ENCODE measurements at regions not wholly inside any gene's neighbourhood (a gene's known extent, or its start where the extent isn't known, plus 50 kb on each side); places are given as distances from the start of the nearest gene placed in this dataset.

DNA sequence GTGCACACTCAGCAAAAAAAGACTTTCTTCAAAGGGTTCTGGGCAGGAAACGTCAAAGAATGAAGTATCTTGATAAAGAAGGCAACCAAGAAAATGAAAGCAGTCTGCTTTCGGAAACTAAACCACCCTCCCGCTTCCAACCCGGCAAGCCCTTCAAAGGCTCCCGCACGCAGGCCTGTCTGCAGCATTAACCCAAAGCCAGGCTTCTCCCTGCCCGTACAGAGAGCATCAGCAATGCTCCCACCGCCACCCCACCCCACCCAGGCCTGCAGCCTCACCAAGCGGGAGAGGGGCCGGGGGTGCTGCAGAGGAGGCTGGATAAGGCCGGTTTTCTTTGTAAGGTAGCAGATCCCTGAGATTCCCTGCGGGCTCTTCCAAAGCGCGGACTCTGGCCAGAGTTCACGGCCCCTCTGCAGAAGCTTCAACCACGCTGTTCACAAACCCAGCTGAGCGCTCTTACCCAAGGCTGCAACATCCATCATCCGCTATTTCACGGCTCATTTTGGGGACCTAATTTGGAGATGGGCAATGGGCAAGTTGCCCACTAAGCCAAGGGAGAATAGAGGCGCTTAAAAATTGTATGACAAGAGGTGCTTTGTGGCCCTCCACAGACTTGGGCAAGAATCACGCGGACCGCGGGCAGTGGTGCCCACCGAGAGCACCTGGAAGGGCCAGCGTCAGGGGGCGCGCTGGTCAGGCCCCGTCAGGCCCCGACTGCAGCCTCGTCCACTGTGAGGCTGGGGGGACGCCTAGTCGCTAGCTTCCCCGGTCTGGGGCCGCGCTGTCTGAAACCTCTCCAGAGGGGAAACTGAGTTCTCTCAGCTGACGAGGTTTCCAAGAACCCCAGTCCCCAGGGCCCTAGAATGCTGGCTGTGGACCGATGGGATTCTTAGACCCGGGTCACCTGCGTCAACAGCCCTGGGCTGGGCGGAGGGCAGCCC lies 225.4 kb upstream of the ID2 start:
- Mint-ChIP-seq H3K9me3 (peaks cover 0 to 8% (median 0%) of the 10 kb centered on the region in 7 donors), H3K27ac (no peak overlapping the region), H3K4me3 (peak overlapping the region in 5 of 8 donors; percentile 14 to 68 (median 61)), H3K36me3 (no peaks in the 10 kb centered on the region), H3K27me3 (peaks cover 86 to 97% (median 94%) of the 10 kb centered on the region in 3 donors), H3K4me1 (peaks cover 5 to 20% (median 20%) of the 10 kb centered on the region in 3 donors)
- peak in 1 of 2 donors; percentile 46 for ATAC-seq (ENCODE audit: low read depth in 2 of 2)
- DNase-seq, result no peak

DNA sequence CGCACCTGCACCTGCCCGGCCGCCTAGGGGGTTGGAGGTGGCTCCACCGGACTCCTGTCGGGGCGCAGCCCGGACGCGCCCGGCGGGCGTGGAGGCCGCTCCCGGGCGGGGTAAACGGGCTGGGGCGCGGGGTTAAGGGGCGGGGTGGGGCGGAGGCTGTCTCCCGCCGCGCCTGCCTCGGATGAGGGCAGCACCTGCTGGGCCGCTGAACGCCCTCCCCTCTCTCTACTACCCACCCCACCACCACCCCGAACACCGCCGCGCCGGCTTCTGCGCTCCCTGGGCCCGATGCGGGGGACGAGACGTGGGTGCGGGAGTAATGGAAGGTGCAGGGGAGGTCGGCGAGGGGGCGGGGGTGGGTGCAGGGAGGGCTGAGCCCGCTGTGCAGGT lies 224.8 kb upstream of the ID2 start:
- peaks cover 5 to 20% (median 20%) of the 10 kb centered on the region in 3 donors for H3K4me1 Mint-ChIP-seq
- no peaks in the 10 kb centered on the region for H3K36me3 Mint-ChIP-seq
- peak; percentile 34 to 57 for ATAC-seq (ENCODE audit: low read depth in 2 of 2)
- peaks cover 0 to 8% (median 0%) of the 10 kb centered on the region in 7 donors for H3K9me3 Mint-ChIP-seq
- H3K4me3 Mint-ChIP-seq, result peak overlapping the region in 5 of 8 donors; percentile 9 to 66 (median 39)
- no peak overlapping the region for H3K27ac Mint-ChIP-seq
- DNase-seq, result no peak
- H3K27me3 Mint-ChIP-seq, result peaks cover 88 to 97% (median 94%) of the 10 kb centered on the region in 3 donors

DNA sequence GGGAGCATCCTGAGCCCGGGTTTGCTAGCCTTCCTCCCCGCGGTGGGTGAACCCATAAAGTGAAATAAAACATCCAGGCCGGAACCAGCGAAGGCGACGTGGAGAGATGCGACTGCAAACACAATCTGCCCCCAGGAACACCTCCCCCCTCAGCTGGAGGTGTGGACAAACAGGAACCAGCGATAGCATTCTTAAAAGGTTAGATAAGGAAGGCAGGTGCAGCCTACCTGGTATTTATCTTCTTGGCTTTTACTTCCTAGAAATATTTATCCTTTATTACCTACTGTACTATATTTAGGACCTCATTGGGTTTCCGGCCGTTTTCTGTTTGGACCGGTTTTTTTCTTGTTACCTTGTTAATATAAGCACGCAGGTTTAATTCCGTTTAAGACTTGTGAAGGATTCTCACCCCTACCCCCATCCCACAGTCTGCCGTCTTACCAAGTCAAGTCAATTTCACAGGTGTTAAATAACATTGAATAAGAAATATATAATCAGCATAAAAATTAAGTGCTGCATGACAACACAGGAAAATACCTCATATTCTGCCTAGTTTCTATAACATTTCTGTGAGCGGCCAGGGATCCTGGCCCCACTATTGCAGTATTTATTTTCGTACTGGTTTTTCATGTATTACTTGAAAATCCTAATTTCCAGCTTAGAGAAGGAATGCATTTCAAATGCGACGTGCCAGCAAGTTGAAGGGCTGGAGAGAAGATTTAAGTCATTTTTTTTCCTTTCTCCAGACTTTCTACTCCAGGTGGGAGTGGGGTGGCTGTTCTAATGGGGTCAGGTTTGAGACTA lies 224.0 kb upstream of the ID2 start:
- ATAC-seq (ENCODE audit: low read depth in 2 of 2), result no peak
- H3K27ac Mint-ChIP-seq, result no peak overlapping the region
- H3K9me3 Mint-ChIP-seq, result peaks cover 0 to 8% (median 0%) of the 10 kb centered on the region in 7 donors
- no peak for DNase-seq
- peaks cover 5 to 20% (median 20%) of the 10 kb centered on the region in 3 donors for H3K4me1 Mint-ChIP-seq
- H3K4me3 Mint-ChIP-seq, result peak overlapping the region in 4 of 8 donors; percentile 20 to 66 (median 50)
- peaks cover 88 to 97% (median 94%) of the 10 kb centered on the region in 3 donors for H3K27me3 Mint-ChIP-seq
- H3K36me3 Mint-ChIP-seq, result peaks cover 0 to 5% of the 10 kb centered on the region in 2 donors

DNA sequence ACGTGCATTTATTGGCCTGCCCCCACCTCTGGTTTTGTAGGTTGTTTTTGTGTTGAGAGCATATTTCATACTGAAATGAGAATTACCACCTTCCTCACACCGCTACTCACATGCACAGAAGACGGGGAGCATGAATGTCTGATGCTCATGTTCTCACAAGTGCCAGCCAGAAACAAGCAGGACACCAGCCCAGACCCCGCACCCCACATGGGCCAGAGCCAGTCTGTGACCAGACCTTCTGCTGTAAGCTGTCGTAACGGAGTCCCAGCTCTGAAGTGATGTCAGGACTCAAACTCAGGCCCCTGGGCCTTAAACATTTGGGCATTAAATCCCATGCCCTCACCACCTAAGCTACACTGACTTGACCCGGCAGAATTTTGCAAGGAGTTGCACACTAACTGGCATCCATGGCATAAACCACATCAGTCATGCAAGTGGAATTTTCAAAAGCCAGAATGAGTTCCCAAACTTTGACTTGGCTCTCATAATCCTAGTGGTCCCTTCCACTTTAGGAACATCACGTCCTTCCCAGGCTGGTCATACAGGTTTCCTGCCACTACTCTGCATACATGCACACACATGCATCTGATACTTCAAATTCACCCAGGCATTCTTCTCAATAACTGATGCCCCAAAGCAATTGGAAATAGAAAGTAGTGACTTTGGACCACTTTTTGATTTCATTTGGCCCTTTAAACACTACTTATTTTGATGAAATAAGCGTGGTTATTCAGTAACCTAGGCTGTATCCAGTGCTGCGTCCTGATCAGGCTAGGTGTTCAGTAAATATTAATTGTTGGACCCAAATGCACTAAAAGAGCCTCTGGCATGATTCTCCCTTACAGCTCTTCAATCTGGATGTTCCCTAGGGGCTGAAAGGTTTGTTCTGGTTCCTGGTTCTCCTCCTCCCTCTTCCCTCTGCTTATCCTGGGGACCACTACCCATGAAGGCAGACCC lies 223.1 kb upstream of the ID2 start:
- peaks cover 5 to 20% (median 20%) of the 10 kb centered on the region in 3 donors for H3K4me1 Mint-ChIP-seq

DNA sequence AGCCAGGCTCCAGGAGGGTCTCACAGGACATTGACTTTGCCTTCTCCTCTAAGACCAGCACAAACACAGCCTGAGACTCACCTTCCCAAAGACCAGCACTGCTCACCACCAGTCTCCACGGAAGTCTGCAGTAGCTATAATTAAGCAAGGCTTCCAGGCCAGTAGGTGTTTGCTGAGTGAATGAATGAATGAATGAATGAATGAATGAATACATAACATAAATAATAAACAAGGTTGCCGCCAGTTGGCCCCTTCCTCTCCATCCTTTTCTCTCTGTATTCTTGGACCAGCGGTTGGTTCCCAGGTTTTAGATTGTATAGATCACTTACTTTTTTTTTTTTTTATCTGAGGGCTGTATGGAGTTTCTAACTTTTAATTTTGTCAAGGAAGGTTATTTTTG lies 222.4 kb upstream of the ID2 start:
- Mint-ChIP-seq H3K27me3 (peaks cover 83 to 95% (median 93%) of the 10 kb centered on the region in 3 donors), H3K9me3 (peaks cover 0 to 8% (median 0%) of the 10 kb centered on the region in 7 donors), H3K27ac (peak overlapping the region in 1 of 6 donors; percentile 80), H3K4me1 (peaks cover 5 to 20% (median 20%) of the 10 kb centered on the region in 3 donors), H3K4me3 (peak overlapping the region in 1 of 8 donors; percentile 5), H3K36me3 (peaks cover 0 to 11% of the 10 kb centered on the region in 2 donors)
- DNase-seq (no peak), ATAC-seq (ENCODE audit: low read depth in 2 of 2) (no peak)

More for the DNA sequence above, 223.1 kb upstream of the ID2 start:
- Mint-ChIP-seq H3K9me3 (peaks cover 0 to 8% (median 0%) of the 10 kb centered on the region in 7 donors), H3K27ac (no peak overlapping the region), H3K36me3 (peaks cover 0 to 11% of the 10 kb centered on the region in 2 donors), H3K4me3 (no peak overlapping the region), H3K27me3 (peaks cover 82 to 97% (median 94%) of the 10 kb centered on the region in 3 donors)
- ATAC-seq (ENCODE audit: low read depth in 2 of 2) (no peak), DNase-seq (no peak)

DNA sequence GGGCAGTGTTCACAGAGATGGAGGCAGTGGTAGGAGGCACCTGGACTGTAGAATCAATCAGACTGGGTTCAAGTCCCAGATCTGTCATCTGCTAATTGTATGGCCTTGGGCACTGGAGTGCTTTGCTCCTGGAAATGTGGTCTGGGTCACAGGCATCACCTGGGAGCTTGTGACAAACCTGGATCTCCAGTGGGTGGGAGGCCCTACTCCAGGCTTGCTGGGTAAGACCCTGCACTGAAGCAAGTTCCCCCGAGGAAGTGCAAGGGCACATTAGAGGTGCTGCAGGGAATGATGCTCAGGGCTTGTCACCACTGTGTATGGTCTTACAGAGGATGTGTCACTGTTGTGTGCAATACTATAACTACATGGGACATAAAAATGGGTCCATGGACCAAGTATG lies 220.5 kb upstream of the ID2 start:
- peaks cover 0 to 11% of the 10 kb centered on the region in 2 donors for H3K36me3 Mint-ChIP-seq
- no peak overlapping the region for H3K4me3 Mint-ChIP-seq
- peaks cover 5 to 11% (median 8%) of the 10 kb centered on the region in 3 donors for H3K4me1 Mint-ChIP-seq
- DNase-seq (no peak), ATAC-seq (ENCODE audit: low read depth in 2 of 2) (no peak)
- H3K27ac Mint-ChIP-seq, result no peak overlapping the region
- peaks cover 83 to 92% (median 87%) of the 10 kb centered on the region in 3 donors for H3K27me3 Mint-ChIP-seq
- peaks cover 0 to 12% (median 2%) of the 10 kb centered on the region in 7 donors for H3K9me3 Mint-ChIP-seq

DNA sequence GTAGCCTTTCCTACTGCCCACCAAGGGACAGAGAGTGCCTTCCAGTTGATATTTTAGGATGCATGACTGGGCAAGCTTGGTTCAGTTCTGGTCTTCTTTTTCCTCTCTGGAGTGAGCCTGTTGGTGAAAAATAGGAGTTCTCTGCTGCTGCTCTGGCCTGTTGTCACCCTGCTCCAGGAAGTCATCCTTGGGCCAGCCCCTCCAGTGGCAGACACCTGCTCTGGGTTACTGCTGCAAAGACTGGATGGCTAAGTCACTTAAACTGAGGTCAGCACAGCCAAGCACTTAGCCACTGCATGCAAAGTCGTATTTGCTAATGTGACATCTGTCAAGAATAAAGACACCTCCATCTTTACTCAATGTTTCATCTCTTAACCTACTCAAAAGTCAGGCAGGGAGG lies 219.6 kb upstream of the ID2 start:
- H3K4me3 Mint-ChIP-seq, result no peak overlapping the region
- peaks cover 89 to 95% (median 93%) of the 10 kb centered on the region in 3 donors for H3K27me3 Mint-ChIP-seq
- no peak overlapping the region for H3K27ac Mint-ChIP-seq

DNA sequence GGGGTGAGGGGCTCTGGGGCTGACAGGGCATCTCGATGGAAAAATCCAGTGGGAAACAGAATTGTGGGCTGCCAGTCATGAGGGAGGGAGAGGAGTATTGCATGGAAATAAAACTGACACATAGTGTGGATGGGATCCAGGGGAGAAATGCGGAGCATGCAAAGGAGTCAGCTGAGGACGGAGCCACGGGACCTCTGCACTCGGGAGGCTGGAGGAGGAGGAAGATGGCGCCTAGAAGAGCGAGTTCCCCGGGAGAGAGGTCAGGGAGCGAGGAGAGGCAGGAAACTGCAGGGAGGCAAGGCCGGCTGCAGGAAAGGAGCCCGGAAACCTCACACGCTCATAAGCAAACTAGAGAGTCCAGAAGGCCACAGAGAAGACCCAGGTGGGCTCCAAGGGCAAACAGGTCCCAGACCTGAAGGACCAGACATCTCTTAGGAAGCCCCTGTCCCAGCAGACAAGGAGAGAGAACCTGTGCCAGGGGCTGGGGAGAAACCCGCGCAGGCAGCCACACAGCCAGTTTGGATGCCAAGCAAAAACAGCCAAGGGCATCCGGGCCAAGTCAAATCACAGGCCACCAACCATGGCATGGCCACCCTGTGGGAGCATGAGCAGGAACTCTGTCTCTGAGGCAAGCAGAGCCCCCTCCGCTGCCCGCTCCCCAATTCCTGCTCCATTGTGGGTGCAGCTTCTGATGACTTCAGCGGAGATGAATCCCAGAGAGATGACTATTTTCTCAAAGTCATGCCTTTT lies 218.8 kb upstream of the ID2 start:
- Mint-ChIP-seq H3K4me1 (peaks cover 0 to 1% (median 0%) of the 10 kb centered on the region in 3 donors), H3K9me3 (peaks cover 0 to 26% (median 13%) of the 10 kb centered on the region in 7 donors), H3K4me3 (no peak overlapping the region), H3K27ac (peak overlapping the region in 1 of 6 donors; percentile 79), H3K36me3 (peaks cover 0 to 11% of the 10 kb centered on the region in 2 donors), H3K27me3 (peaks cover 89 to 95% (median 93%) of the 10 kb centered on the region in 3 donors)
- ATAC-seq (ENCODE audit: low read depth in 2 of 2), result no peak
- DNase-seq, result no peak

More for the DNA sequence above, 219.6 kb upstream of the ID2 start:
- Mint-ChIP-seq H3K4me1 (peaks cover 5 to 9% (median 8%) of the 10 kb centered on the region in 3 donors), H3K9me3 (peaks cover 0 to 22% (median 8%) of the 10 kb centered on the region in 7 donors), H3K36me3 (peaks cover 0 to 11% of the 10 kb centered on the region in 2 donors)
- DNase-seq (no peak), ATAC-seq (ENCODE audit: low read depth in 2 of 2) (no peak)

DNA sequence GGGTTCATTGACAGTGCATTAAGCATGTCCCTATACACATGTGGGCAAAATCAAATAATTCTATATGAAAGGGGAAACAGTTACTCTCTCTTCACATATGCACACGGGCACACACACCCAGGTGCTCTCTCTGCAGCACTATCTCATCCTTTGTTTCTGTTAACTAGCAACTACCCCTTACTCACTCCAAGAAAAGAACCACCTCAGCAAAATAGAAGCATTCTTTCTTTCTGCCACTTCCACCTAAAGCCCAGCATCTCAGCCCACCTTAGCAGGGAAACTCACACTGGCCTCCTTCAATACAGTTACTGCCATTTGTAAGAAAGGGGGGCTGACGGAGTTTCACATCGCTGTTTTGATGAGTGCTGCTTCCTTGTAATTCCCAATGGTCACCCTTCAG lies 216.3 kb upstream of the ID2 start:
- no peak overlapping the region for H3K4me3 Mint-ChIP-seq
- peaks cover 0 to 26% (median 13%) of the 10 kb centered on the region in 7 donors for H3K9me3 Mint-ChIP-seq
- peaks cover 87 to 93% (median 92%) of the 10 kb centered on the region in 3 donors for H3K27me3 Mint-ChIP-seq
- peaks cover 0 to 21% of the 10 kb centered on the region in 2 donors for H3K36me3 Mint-ChIP-seq
- no peak overlapping the region for H3K27ac Mint-ChIP-seq
- H3K4me1 Mint-ChIP-seq, result peaks cover 0 to 9% (median 0%) of the 10 kb centered on the region in 3 donors
- ATAC-seq (ENCODE audit: low read depth in 2 of 2) (no peak), DNase-seq (no peak)

DNA sequence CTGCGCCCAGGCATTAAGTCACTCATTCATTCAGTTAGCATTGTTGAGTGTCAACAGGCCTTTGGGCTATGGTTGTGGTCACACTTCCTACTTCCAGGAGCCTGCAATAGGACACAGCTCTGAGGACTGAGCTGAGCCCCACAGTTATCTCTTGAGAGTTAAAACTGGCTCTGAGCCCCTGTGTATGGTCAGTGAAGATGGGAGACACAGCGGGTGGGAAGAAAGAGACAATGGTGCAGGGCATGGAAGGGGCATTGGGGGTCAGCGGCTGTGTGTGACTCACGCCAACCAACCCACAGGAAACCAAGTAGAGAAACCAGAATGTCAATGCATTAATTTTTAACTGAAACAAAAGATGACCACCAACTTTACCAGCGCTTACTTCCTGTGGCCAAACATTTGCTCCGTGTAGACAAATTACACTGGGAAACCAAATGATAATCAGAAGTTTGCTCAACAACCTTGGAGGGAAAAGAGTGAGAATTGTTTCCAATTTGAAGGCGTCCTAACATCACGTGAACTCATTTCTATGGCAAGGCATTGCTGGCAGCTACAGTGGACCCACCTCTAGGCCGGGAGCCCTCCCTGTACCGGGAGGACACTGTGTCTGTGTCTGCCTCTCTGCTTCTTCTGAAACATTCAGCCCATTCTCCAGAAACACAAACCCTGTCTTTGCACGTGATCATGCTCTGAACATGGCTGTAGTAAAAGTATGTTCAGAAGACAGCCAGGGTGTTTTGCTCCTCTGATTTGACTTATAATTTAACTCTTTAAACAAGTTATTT lies 212.0 kb upstream of the ID2 start:
- peaks cover 0 to 10% of the 10 kb centered on the region in 2 donors for H3K36me3 Mint-ChIP-seq
- H3K27ac Mint-ChIP-seq, result no peak overlapping the region
- H3K9me3 Mint-ChIP-seq, result peaks cover 0 to 32% (median 12%) of the 10 kb centered on the region in 7 donors
- peaks cover 88 to 94% (median 92%) of the 10 kb centered on the region in 3 donors for H3K27me3 Mint-ChIP-seq
- DNase-seq (no peak), ATAC-seq (ENCODE audit: low read depth in 2 of 2) (no peak)
- peaks cover 6 to 18% (median 15%) of the 10 kb centered on the region in 3 donors for H3K4me1 Mint-ChIP-seq
- no peak overlapping the region for H3K4me3 Mint-ChIP-seq
